Medulla oblongata (tissue), 1 donor: ENCODE measurements at regions not wholly inside any gene's neighbourhood (a gene's known extent, or its start where the extent isn't known, plus 50 kb on each side); places are given as distances from the start of the nearest gene placed in this dataset.

Source experiments
- DNase-seq: peaks from one replicate; pipeline ENCODE4 v3.0.0-alpha.2; 2015; ENCODE audit errors: extremely low spot score

DNA sequence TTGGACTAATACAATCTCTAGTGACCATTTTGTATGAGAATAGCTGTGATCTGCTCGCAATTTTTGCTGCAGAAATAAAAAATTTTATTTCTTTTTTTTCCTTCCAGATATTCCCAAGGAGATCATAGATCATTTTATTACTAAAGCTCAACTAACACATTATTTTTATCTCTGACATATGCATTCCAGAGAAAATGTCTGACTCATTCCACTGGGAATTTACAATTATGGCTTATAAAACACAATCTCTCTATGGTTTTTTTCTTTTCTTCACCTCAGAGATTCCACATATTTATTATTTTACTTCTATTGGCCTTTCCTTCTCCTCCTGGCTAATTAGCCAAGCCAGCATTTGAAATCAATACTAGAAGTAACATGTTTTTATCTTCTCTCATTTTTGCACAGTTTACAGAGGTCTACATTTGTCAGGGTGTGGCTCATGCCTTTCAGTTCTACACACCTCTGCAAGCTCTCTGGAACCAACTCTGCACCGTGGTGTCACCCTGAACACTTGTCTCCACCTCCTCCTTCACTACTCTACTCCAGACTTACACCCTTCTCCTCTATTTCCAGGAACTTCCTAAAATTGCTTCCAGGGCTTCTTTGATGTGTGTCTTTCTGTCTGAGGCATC, 59.8 kb upstream of the GPM6A start:
- no peak for DNase-seq

DNA sequence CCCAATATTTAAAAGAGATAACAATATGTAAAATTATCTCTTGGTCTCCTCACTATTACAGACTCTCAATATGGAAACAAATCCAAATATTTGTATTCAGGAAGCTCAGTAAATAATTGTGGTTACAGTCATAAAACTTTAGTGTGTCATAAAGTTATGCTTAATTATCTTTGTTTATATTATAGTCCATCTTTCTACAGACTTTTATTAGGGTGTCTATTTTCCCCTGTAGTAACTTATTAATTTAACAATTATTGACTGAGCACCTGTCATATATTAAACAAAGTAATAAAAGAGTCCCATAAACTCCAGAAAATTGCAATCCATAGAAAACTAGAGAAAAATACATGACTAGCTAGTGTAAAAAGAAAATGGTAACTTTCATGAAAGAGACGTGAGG, 61.6 kb upstream of the GPM6A start:
- DNase-seq, result no peak

- DNase-seq, result no peak
These were observed 62.2 kb upstream of the GPM6A start for GRCh38 chr4:175874306-175874705.

- DNase-seq, result no peak
These were observed 64.1 kb upstream of the GPM6A start for GRCh38 chr4:175875993-175876771.

GRCh38 chr4:175882891-175883290, 70.8 kb upstream of the GPM6A start:
- no peak for DNase-seq

DNA sequence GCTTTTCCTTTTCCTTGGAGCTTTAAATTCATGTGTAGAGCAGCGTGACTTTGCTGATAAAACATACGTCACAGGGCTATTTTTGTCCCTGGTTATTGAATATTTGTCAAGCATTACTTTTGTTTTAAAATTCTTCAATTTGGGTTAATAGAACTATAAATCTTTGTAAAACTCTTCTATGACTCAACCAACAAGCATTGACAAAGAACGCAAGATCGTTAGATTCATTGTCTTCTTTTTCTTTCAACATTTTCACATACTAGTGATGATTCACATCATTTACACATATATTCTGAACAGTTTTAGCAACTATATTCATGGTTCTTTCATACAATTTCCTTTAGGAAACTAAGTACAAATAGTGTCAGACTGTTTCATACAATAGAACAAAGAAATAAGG, 72.0 kb upstream of the GPM6A start:
- DNase-seq, result no peak

GRCh38 chr4:175891231-175891630, 79.2 kb upstream of the GPM6A start:
- DNase-seq, result no peak

- peak; percentile 26 for DNase-seq
These were observed 79.8 kb upstream of the GPM6A start for GRCh38 chr4:175891851-175892250.

GRCh38 chr4:175905925-175906324, 93.9 kb upstream of the GPM6A start:
- no peak for DNase-seq

DNA sequence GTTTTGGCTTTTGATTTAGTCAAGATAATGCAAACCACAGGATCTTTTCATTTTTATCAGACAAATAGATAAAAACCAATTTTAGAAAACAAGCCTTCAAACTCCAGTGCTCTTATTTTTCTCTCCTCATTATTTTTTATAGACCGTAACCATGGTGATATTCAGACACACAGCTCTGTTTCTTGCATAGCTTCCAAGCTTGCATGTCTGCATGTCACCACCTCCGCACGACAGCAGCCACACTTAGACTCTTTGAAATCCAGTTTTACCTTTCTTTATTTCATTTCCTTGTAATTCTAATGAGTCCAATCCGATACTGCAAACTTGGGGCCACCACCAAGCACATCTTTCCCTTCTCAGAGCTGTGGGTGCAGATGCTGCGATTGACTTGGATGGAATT, 94.3 kb upstream of the GPM6A start:
- no peak for DNase-seq

DNA sequence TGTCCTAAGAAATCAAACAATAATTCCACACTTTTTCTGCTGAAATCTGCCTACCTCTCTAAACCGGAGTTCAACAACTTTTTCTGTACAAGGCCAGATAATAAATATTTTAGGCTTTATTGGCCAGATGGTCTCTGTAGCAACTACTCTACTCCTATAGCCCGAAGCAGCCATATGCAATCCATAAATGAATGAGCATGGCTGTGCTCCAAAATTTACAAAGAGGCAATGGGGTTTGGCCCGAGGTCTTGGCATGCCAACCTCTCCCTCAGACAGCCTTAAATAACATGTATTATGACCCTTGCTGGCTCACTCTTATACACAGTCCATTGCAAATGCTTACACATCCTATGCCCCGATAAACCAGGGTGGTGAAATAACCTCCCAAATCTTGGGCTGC, 98.6 kb upstream of the GPM6A start:
- DNase-seq, result no peak

DNA sequence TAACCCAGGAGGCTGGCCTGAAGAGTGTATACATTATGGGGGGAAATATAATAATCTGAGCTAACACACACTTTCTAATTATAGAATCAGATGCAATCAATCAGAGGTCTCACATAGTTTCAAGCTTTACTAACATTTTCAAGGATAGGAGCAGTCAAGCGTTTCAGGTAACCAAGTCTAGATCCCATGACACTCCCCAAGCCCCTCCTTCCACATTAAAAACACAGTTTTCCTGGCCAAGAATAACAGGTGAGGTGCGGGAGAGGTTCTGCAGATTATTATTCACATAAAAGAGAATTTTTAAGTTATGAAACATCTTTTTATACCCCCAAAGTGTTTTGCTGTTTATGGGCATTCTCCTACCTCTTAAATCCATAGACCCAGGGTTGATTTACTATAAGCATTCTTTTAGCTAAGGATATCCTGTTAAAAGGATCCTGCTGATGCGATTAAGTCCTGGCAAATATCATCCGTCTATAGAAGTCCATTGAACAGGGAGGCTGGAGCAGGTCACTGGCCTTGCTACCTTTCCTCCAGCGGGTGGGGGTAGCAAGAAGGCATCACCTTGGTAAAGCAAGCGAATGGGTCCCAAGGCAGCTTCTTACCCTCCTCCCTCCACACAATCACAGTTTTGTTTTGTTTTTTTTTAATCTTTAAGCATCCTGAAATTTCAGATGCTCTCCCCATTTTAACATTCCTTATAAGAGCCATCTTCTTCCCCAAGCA, 104.7 kb upstream of the GPM6A start:
- DNase-seq, result no peak

DNA sequence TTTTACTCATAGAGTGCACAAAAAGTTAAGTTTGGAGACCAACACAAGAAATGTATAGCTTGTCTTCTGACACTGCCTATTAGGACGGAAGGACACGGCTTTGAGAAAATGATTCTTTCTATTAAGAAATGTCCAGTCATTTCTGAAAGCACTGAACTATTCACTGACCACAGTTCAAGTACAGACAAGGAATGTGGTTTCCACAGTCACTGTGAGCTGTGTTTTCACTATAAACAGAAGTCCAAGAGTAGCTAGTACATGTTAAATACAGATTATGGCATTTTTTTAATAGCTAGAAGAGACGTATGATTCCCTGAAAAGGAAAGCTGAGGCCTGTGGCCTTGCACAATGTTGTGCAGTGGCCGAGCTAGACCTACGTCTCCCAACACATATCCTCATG, 115.1 kb upstream of the GPM6A start:
- DNase-seq, result no peak

DNA sequence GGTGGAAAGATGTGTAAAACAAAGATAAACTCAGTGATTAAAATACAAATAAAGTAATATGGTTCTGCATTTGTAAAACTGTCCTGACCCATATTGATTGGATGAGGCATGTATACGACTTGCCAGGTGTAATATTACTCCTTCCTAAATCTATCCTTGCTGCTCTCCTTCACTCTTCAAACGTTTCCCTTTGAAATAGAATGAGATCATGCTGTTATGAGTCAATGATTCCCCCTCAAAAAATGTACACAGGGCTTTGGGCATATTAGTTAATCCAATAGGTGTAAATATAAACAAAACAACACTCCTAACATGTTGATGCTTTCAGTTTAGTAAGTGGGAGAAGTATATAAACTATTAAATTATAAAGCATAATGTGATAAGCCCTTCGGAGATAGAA, 117.4 kb upstream of the GPM6A start:
- DNase-seq, result no peak

DNA sequence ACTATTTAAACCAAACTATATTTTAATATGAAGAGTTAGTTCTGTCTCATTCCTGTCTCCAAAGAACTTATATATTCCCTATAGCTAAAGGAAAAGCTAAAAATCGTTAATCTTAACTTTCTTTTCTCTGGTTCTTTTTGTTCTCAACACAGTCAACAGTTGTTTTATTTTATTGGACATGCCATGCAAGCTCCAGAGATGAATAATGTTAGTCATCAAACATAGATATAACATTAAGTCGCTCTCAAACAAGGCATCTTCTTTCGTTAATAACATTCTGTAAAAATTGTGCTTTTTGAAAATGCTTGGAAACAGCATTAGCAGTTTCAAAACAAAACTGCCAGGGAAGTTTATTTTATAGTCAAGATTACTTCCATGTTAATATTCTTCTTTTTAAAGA, 117.9 kb upstream of the GPM6A start:
- no peak for DNase-seq

GRCh38 chr4:175930471-175930870, 118.4 kb upstream of the GPM6A start:
- DNase-seq, result no peak

GRCh38 chr4:175932116-175932515, 120.1 kb upstream of the GPM6A start:
- DNase-seq, result no peak

- DNase-seq, result no peak
These were observed 122.4 kb upstream of the GPM6A start for GRCh38 chr4:175934506-175934905.

- DNase-seq, result no peak
These were observed 123.1 kb upstream of the GPM6A start for GRCh38 chr4:175935016-175935661.

DNA sequence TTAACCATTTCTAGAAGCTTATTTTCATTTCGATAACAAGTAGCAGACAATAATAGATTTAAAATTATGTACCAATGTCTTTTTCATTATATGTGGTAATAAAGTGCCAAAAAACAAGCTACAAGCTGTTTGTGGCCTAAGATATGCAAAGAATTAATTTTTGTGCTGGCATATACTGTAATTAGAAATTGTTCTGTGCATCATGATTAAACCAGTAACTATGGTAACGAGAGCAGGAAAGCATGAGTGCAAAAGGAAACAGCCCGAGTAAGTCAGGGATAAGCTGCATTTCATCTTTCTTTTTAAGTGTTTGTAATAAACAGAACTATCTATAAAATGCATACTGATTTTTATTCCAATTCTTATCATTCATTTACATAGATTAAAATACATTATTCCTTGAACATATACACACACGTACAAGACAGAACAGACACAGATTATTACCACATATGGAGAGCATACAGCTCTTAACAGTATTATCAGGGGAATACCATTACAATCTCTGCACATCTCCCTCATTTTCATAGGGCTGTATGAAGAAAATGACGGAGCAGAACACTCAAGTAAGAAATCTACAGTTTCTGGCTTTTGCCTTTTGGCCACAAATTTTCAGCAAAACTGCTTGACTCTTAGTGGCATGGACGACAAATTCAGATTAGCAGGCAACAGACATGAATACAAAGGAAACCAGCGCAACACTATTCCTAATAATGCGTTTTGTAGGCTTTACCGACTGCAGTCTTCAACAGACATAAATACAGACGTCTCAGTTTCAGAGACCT, 121.3 kb upstream of the WDR17 start:
- DNase-seq, result peak; percentile 13

- DNase-seq, result no peak
These were observed 119.0 kb upstream of the WDR17 start for GRCh38 chr4:175946472-175947116.
